Lung (tissue), 11 donors: ENCODE measurements at regions not wholly inside any gene's neighbourhood (a gene's known extent, or its start where the extent isn't known, plus 50 kb on each side); places are given as distances from the start of the nearest gene placed in this dataset.

ENCODE experiments used
- ATAC-seq: fragments of 200-7000 bp; cut with Tn5 transposase; one replicate; pipeline ENCODE4 v1.9.1; 2020; ENCODE audit warnings: moderate number of reproducible peaks; ENCODE audit not compliant: insufficient read depth, low FRiP score
- DNase-seq, 3 donors: peaks; one replicate each; pipeline ENCODE4 v3.0.0-alpha.2; 2013 to 2017
- H3K27ac ChIP-seq, 2 donors: one replicate each; pipeline ENCODE4 v1.5.1; 2013; ENCODE audit warnings: mild to moderate bottlenecking in 2 of 2, moderate library complexity in 2 of 2, control low read depth in 1 of 2, inconsistent platforms in 1 of 2, low read depth in 1 of 2, low read length in 1 of 2
- H3K27me3 ChIP-seq, 3 donors: one replicate each; pipeline ENCODE4 v1.5.1; 2013; ENCODE audit warnings: low read length in 2 of 3; ENCODE audit not compliant: control insufficient read depth in 3 of 3, insufficient read depth in 3 of 3
- H3K36me3 ChIP-seq, 4 donors: one replicate each; pipeline ENCODE4 v1.5.1; 2013; ENCODE audit warnings: low read length in 4 of 4, mild to moderate bottlenecking in 1 of 4, moderate library complexity in 1 of 4; ENCODE audit not compliant: control insufficient read depth in 4 of 4, insufficient read depth in 4 of 4
- H3K4me1 ChIP-seq, 5 donors: one replicate each; pipeline ENCODE4 v1.5.1; 2013; ENCODE audit warnings: low read length in 5 of 5, mild to moderate bottlenecking in 2 of 5, moderate library complexity in 1 of 5; ENCODE audit not compliant: control insufficient read depth in 5 of 5, insufficient read depth in 5 of 5
- H3K4me3 ChIP-seq: one replicate; pipeline ENCODE4 v1.5.1; 2013; ENCODE audit warnings: mild to moderate bottlenecking, control low read depth, moderate library complexity
- H3K9ac ChIP-seq, 2 donors: one replicate each; pipeline ENCODE4 v1.5.1; 2013; ENCODE audit warnings: low read length in 2 of 2, control low read depth in 1 of 2; ENCODE audit not compliant: insufficient read depth in 1 of 2
- H3K9me3 ChIP-seq, 4 donors: one replicate each; pipeline ENCODE4 v1.5.1; 2013; ENCODE audit warnings: low read length in 3 of 4, mild to moderate bottlenecking in 1 of 4, moderate library complexity in 1 of 4; ENCODE audit not compliant: control insufficient read depth in 4 of 4, insufficient read depth in 3 of 4
- CTCF ChIP-seq: IDR thresholded peaks from 2 replicates; pipeline ENCODE4 v1.5.1; 2012; ENCODE audit warnings: mild to moderate bottlenecking; ENCODE audit errors: control extremely low read depth, extremely low read depth
- WGBS, 2 donors: extraction: QIAGEN DNeasy Blood & Tissue Kit; methylation state at CpG; one replicate each; pipeline ENCODE4 v1.1.7; 2013; 5-methylcytosine and 5-hydroxymethylcytosine counted together
- donor health status: control.
- donor health status: control.
- donor health status: Bipolar disorder and iron deficiency.
- donor health status: healthy.
- donor health status: DM: yes; HTN: yes; CAD: no.

GRCh38 chr6:141550471-141550870 lies 582.3 kb upstream of the GJE1 start:
- WGBS, 2 donors, result 96 to 98% methylated on average over 1 of the region's 1 CpG
- TF ChIP-seq CTCF, result no peak
- no peaks in the 10 kb centered on the region for H3K9me3 ChIP-seq

DNA sequence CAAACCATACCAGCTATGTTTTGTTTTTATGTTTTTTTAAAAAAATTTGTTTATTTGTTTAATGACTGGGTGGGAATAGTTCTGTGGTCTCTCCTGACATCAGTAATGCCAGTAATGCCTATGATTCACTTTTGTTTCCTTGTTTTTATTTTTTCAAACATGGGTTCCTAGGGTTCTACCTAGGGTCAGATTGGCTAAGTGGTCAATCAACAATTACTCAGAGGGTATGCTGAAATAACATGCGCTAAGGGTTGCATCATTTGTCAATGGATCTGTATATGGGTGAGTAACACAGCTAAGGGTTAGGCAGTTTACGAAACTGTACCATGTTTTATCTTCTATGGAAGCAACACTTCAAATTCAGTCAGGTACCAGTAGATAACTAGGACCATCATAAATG lies 583.8 kb upstream of the GJE1 start:
- Histone ChIP-seq H3K4me3 (no peak overlapping the region), H3K9me3 (no peaks in the 10 kb centered on the region), H3K27me3 (no peaks in the 10 kb centered on the region), H3K9ac (no peak overlapping the region), H3K36me3 (peaks cover 0 to 2% (median 0%) of the 10 kb centered on the region in 4 donors), H3K27ac (no peak overlapping the region), H3K4me1 (peaks cover 0 to 9% (median 0%) of the 10 kb centered on the region in 5 donors)
- no peak for DNase-seq
- TF ChIP-seq CTCF, result no peak
- no peak for ATAC-seq
- 93 to 94% methylated on average over 2 of the region's 2 CpGs for WGBS, 2 donors

More at GRCh38 chr6:141550471-141550870, 582.3 kb upstream of the GJE1 start:
- ATAC-seq (no peak), DNase-seq (no peak)
- Histone ChIP-seq H3K36me3 (peaks cover 0 to 2% (median 0%) of the 10 kb centered on the region in 4 donors), H3K4me1 (peaks cover 0 to 9% (median 0%) of the 10 kb centered on the region in 5 donors), H3K27me3 (no peaks in the 10 kb centered on the region), H3K9ac (no peak overlapping the region), H3K27ac (no peak overlapping the region), H3K4me3 (no peak overlapping the region)

- no peak for TF ChIP-seq CTCF
- Histone ChIP-seq H3K27ac (no peak overlapping the region), H3K9me3 (no peaks in the 10 kb centered on the region), H3K9ac (no peak overlapping the region), H3K36me3 (no peaks in the 10 kb centered on the region), H3K27me3 (no peaks in the 10 kb centered on the region), H3K4me3 (no peak overlapping the region), H3K4me1 (no peaks in the 10 kb centered on the region)
- WGBS, 2 donors, result 63 to 89% methylated on average over 1 of the region's 1 CpG
- DNase-seq, result no peak
- ATAC-seq, result no peak
These were observed 591.0 kb upstream of the GJE1 start for GRCh38 chr6:141541581-141542324.
